ENCODE measurements at regions not wholly inside any gene's neighbourhood (a gene's known extent, or its start where the extent isn't known, plus 50 kb on each side); places are given as distances from the start of the nearest gene placed in this dataset.

DNA sequence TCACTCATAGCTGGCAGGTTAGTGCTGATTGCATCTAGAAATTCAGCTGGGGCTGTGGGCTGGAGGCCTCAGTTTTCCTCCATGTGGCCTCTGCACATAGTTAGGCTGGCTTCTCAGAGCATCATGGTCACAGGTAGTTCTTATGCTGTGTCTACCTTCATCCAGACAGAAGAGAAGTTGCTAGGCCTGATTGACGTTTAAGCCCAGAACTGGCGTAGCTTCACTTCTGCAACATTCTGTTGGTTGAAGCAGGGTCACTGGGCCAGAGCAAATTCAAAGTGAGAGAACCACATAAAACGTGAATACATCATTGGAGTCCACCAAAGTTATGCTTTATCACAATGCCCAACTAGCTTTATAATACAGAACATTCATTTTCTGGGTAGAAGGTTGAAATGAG is 116.0 kb downstream of the SPP2 start:
- TF ChIP-seq, protein P1, sequence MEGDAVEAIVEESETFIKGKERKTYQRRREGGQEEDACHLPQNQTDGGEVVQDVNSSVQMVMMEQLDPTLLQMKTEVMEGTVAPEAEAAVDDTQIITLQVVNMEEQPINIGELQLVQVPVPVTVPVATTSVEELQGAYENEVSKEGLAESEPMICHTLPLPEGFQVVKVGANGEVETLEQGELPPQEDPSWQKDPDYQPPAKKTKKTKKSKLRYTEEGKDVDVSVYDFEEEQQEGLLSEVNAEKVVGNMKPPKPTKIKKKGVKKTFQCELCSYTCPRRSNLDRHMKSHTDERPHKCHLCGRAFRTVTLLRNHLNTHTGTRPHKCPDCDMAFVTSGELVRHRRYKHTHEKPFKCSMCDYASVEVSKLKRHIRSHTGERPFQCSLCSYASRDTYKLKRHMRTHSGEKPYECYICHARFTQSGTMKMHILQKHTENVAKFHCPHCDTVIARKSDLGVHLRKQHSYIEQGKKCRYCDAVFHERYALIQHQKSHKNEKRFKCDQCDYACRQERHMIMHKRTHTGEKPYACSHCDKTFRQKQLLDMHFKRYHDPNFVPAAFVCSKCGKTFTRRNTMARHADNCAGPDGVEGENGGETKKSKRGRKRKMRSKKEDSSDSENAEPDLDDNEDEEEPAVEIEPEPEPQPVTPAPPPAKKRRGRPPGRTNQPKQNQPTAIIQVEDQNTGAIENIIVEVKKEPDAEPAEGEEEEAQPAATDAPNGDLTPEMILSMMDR (IDR thresholded peaks at IDR 0.05), result no peak
- TF ChIP-seq POLR2AphosphoS5 (IDR thresholded peaks at IDR 0.05), result no peak
- no peak for TF ChIP-seq POLR2A (IDR thresholded peaks at IDR 0.05)
- TF ChIP-seq EP300 (IDR thresholded peaks at IDR 0.05), result no peak
- 78% methylated on average over 3 of the region's 3 CpGs; no CpG with 5 or more reads in 1 of the 2 donors for WGBS, 2 donors (ENCODE audit: low coverage in 1 of 2)
- Histone ChIP-seq H3K36me3 (no peaks in the 10 kb centered on the region), H3K4me3 (no peak overlapping the region), H3K27me3 (peaks cover 3% of the 10 kb centered on the region), H3K27ac (no peak overlapping the region), H3K9me3 (no peaks in the 10 kb centered on the region), H3K4me1 (no peaks in the 10 kb centered on the region)
- no peak for ATAC-seq

DNA sequence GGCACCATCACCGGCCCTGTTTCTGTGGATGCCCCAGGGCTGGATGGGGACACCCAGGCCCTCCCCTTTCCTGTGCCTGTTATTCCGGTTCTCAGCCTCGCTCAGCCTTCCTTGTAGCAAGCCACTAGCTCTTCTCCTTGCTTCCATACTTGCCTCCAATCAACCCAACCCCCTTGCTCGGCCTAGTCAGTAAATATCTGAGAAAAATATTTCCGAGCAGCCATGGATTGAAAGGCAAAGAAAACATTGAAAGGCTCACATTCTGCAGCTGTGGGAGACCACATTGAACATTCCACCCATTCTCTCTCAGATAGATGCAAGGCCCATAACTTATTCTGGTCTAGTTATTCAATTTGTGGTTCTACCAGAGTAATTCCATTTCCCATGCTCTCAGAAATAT is 114.9 kb downstream of the SPP2 start:
- no peak for ATAC-seq
- Histone ChIP-seq H3K9me3 (no peaks in the 10 kb centered on the region), H3K4me3 (no peak overlapping the region), H3K36me3 (no peaks in the 10 kb centered on the region), H3K27ac (no peak overlapping the region), H3K4me1 (no peaks in the 10 kb centered on the region), H3K27me3 (no peaks in the 10 kb centered on the region)
- TF ChIP-seq POLR2A (IDR thresholded peaks at IDR 0.05) (no peak), EP300 (IDR thresholded peaks at IDR 0.05) (no peak), POLR2AphosphoS5 (IDR thresholded peaks at IDR 0.05) (no peak)
- TF ChIP-seq, protein P1 (IDR thresholded peaks at IDR 0.05), result no peak
- 76 to 100% methylated on average over 1 to 2 of the region's 5 CpGs for WGBS, 2 donors (ENCODE audit: low coverage in 1 of 2)

DNA sequence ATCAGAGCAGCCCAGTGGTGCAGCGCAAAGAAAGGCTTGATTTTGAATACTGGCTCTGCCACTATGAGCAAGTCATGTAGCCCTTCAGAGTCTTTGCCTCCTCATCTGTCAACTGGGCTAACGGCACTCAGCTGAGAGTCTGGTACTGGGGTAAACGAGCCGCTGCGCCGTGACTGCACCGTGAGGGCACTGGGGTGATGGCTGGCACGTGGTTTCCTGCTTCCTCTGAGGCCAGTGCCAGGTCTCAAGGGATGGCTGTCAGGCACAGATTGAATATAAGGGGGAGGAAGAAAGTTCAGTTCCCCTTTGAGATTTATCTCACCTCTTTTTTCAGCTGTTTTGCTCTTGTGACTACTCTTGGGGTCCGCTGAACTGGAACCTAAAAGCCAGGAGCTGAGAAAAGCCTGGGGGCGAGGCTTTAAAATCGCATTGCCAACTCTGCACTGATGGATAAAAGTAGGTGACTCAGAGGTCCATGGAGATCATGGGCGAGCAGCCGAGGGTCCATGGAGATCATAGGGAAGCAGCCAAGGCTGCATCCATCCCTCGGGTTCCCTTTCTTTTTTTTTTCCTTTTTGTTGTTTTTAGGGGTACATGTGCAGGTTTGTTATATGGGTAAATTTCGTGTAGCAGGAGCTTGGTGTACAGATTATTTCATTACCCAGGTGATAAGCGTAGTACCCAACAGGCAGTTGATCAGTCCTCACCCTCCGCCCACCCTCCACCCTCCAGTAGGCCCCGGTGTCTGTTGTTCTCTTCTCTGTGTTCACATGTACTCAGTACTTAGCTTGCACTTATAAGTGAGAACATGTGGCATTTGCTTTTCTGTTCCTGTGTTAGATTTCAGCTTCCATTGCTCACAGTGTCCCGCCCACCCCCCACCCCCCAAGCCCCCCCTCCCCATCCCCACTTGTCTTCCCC is 114.3 kb downstream of the SPP2 start:
- Histone ChIP-seq H3K36me3 (no peaks in the 10 kb centered on the region), H3K27ac (no peak overlapping the region), H3K9me3 (no peaks in the 10 kb centered on the region), H3K4me1 (no peaks in the 10 kb centered on the region), H3K4me3 (no peak overlapping the region), H3K27me3 (no peaks in the 10 kb centered on the region)
- 80 to 84% methylated on average over 7 of the region's 19 CpGs for WGBS, 2 donors (ENCODE audit: low coverage in 1 of 2)
- ATAC-seq, result no peak
- TF ChIP-seq POLR2A (IDR thresholded peaks at IDR 0.05) (no peak), EP300 (IDR thresholded peaks at IDR 0.05) (no peak), POLR2AphosphoS5 (IDR thresholded peaks at IDR 0.05) (no peak)
- TF ChIP-seq, protein P1 (IDR thresholded peaks at IDR 0.05), result no peak

DNA sequence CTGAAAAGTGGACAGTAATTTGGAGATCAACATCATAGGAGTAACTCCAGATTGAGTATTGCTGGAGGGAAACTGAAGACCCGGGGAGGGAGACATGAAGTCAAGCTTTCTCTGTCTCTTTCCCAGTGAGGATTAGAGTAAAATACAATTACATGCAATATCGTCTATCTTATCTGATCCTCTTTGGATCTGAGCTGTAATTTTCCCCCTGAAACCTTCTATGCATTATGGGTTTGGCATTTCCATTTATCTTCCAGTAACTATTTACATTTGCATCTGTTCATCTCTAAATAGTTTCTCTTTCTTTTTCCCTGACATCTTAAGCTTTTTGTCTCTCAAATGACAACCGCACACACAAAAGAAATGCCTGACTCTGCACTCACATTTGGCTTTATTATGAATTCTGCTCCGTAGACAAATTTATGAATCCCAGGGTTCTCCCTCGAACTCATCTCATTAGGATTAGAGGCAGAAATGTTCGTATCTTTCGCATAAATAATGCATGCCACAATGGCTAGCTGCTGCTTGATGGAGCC is 113.1 kb downstream of the SPP2 start:
- Histone ChIP-seq H3K36me3 (no peaks in the 10 kb centered on the region), H3K4me1 (no peaks in the 10 kb centered on the region), H3K27ac (no peak overlapping the region), H3K4me3 (no peak overlapping the region), H3K27me3 (no peaks in the 10 kb centered on the region), H3K9me3 (no peaks in the 10 kb centered on the region)
- TF ChIP-seq POLR2A (IDR thresholded peaks at IDR 0.05) (no peak), EP300 (IDR thresholded peaks at IDR 0.05) (no peak)
- 61 to 65% methylated on average over 7 of the region's 7 CpGs for WGBS, 2 donors (ENCODE audit: low coverage in 1 of 2)
- ATAC-seq, result no peak

DNA sequence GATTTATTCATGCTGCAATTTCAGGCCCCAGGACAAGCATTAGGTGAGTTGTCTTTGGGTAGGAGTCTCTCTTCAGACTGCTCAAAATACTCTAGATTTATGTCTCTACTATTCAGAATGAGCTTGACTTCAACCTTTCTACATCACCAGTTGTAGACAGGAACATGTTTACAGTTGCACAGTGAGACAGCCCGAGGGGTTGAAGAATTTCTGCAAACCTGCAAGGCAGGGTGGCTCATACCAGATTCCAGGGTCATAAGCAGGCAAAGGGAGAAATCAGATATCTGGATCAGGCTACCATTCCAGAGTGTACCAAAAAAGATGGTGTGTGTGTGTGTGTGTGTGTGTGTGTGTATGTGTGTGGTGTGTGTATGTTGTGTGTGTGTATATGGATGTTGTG is 112.4 kb downstream of the SPP2 start:
- TF ChIP-seq POLR2AphosphoS5 (IDR thresholded peaks at IDR 0.05) (no peak), POLR2A (IDR thresholded peaks at IDR 0.05) (no peak), EP300 (IDR thresholded peaks at IDR 0.05) (no peak)
- TF ChIP-seq, protein P1 (IDR thresholded peaks at IDR 0.05), result no peak
- H3K36me3 ChIP-seq, result no peaks in the 10 kb centered on the region
- H3K27ac ChIP-seq, result no peak overlapping the region
- ATAC-seq, result no peak
- H3K4me3 ChIP-seq, result no peak overlapping the region
- no peaks in the 10 kb centered on the region for H3K27me3 ChIP-seq
- 0% methylated on average over 1 of the region's 1 CpG; no CpG with 5 or more reads in 1 of the 2 donors for WGBS, 2 donors (ENCODE audit: low coverage in 1 of 2)
- no peaks in the 10 kb centered on the region for H3K4me1 ChIP-seq
- no peaks in the 10 kb centered on the region for H3K9me3 ChIP-seq

Measured in gastroesophageal sphincter (tissue), 4 donors.